ENCODE measurements at regions not wholly inside any gene's neighbourhood (a gene's known extent, or its start where the extent isn't known, plus 50 kb on each side); places are given as distances from the start of the nearest gene placed in this dataset.

DNA sequence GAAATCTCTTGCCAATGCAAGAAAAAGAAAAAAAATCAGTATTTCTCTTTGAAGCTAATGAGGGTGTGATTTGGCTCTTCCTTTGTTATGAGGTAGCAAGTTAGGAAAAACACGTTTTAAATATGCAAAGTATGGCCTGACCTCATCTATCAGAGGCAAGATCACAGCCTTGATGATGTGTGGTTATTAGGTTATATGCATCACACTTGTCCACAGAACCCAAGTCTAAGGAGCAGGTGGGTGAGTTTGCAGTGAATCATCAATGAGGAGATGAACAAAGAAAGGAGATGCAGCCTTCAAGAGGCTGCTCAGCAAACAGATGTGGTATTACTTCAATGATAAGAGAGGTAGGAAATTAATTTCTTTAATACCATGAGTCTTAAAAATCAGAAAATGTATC, 594.8 kb upstream of the CDH5 start:
- DNase-seq (ENCODE audit: insufficient read length, low spot score) (no peak), FAIRE-seq (no peak)
- no peak for TF ChIP-seq POLR2A (IDR thresholded peaks at IDR 0.05; ENCODE audit: low read depth, low read length)

DNA sequence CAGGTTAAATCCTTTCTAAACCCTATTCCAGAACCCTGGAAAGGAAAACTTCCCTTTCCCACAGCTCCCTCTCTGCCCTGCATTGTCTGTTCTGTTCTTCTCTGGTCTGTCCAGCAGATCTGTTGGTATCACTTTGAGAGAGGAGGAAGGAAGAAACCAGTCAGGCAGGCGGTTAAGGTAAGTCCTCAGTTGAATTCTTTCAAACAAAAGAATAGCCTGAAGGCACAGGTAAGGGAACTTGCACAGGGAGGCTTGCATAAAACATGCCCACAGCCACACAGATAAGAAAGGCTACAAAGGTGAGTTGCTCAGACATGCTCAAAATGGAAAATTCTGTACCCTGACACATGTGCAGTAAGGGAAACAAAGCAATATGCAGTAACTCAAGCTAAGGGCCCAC, 595.7 kb upstream of the CDH5 start:
- no peak for TF ChIP-seq POLR2A (IDR thresholded peaks at IDR 0.05; ENCODE audit: low read depth, low read length)
- no peak for DNase-seq (ENCODE audit: insufficient read length, low spot score)
- no peak for FAIRE-seq

DNA sequence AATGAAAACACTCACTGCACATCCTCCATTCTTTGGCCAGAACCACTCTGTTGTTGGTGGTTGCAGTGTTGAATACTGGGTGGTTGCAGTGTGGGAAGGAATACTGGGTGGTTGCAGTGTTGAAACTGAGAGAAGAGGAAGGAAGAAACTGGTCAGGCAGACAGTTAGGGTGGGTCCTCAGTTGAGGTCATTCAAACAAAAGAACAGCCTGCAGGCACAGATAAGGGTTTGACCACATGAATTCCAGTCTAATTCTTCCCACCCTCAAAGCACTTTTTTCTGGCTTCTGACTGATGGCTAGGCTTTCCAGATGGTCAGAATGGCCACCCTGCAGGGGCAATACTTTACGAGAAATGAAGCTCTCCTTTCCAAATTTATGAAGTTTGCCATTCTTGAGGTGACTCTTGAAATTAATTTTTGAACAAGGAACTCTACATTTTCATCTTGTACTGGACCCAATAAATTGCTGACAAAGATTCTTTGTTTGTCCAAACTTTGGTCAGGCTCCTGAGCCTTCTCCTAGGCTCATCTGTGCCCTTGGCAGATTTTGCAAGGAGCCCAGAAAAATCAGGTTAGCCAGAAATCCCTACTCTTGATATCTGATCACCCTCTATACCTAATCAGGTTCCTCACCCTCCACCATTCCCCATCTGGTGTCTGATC, 596.6 kb upstream of the CDH5 start:
- DNase-seq (ENCODE audit: insufficient read length, low spot score) = no peak
- TF ChIP-seq POLR2A (IDR thresholded peaks at IDR 0.05; ENCODE audit: low read depth, low read length) = no peak
- FAIRE-seq = no peak

DNA sequence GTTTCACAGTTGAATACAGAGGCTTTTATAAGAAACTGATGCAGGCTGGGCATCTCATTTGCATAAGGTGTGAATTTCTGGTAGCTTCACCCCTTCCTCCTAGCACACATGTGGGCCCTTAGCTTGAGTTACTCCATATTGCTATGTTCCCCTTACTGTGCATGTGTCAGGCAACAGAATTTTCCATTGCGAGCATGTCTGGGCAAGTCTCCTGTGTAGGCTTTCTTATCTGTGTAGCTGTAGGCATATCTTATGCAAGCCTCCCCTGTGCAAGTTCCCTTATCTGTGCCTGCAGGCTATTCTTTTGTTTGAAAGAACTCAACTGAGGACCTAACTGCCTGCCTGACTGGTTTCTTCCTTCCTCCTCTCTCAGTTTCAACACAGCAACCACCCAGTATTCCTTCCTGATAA, 597.4 kb upstream of the CDH5 start:
- no peak for DNase-seq (ENCODE audit: insufficient read length, low spot score)
- TF ChIP-seq POLR2A (IDR thresholded peaks at IDR 0.05; ENCODE audit: low read depth, low read length) = no peak
- FAIRE-seq = no peak

DNA sequence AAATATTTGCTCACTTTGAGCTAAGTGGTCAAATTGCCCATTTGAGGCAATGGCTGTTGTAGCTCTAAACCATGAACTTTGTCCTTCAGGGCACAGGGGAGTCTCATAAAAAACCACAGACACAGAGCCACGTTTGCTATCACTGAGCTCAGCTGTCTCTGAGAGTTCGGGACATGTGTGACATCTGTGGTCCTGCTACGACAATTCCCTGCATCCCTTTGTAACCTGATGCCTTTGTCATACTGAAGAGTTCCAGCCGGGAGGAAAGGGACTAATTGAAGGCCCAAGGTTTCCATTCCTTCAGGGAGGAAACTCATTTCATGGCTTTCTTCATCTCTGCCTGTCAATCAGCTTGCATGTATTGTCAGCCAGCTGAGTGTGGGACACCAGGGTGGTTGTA, 599.4 kb upstream of the CDH5 start:
- TF ChIP-seq POLR2A (IDR thresholded peaks at IDR 0.05; ENCODE audit: low read depth, low read length) = no peak
- no peak for DNase-seq (ENCODE audit: insufficient read length, low spot score)
- no peak for FAIRE-seq

DNA sequence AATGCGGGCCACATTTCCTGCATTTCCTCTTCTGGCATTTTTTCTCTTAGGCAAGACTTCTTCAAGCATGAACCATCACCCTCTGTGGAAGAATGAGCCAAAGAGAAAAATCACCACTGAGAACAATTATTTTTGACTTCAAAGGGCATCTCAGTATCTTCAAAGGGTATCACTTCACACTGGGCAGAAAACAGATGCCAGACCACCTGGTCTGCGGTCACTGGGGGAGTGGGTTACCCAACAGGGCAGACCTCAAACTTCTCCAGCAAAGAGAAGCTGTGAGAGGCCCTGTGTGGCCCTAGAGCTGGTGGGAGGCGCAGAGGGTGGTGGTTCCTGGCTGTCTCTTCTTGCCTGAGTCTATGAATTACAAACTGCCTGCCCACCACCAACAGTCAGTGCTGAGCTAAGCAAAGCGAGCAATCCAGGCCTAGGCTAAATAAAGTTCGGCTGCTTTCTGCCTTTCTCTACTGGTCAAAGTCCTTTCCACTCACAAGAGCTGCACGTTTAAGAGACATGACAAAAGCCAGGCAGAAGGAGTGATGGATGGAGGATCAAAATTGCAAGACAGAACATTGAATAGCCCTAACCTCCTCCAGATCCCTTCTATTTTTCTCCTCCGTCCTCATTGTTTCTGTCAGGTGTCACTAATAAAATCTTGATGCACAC, 602.7 kb upstream of the CDH5 start:
- FAIRE-seq = no peak
- DNase-seq (ENCODE audit: insufficient read length, low spot score) = no peak
- TF ChIP-seq POLR2A (IDR thresholded peaks at IDR 0.05; ENCODE audit: low read depth, low read length) = no peak

DNA sequence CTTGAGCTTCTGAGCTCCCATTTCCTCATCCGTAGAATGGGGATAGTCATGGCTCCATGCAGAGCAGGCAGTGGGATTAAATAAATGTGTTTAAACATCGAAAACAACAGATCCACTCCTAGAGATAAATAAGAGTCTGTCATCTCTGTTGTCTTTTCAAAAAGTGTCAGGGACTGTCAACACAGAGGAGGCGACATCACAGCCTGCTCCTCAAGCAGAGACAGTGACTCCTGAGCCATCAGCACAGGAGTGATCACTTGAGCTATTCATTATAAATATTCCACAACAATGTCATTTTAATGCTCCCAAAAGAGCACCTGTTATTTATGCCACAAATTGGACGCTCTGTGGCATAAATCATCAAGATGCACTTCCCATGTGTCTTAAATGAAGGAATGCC, 605.6 kb upstream of the CDH5 start:
- FAIRE-seq (no peak), DNase-seq (ENCODE audit: insufficient read length, low spot score) (no peak)
- TF ChIP-seq POLR2A (IDR thresholded peaks at IDR 0.05; ENCODE audit: low read depth, low read length) = no peak

DNA sequence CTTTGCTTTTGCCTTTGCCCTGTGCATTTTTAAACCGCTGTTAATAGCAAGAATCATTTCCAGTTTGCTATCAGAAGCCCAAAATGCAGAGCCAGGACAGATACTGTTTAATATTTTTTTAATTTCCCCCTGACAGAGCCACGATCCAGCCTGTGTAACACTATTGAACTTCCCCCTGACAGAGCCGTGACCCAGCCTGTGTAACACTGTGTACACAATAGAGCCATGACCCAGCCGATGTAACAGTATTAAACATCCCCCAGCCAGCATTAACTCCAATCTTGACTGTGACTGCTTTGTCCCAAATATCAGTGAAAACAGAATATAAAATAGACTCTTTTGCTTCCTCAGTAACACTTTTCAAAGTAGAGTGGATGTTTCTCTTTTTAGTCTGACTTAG, 607.9 kb upstream of the CDH5 start:
- FAIRE-seq (no peak), DNase-seq (ENCODE audit: insufficient read length, low spot score) (no peak)
- no peak for TF ChIP-seq POLR2A (IDR thresholded peaks at IDR 0.05; ENCODE audit: low read depth, low read length)

DNA sequence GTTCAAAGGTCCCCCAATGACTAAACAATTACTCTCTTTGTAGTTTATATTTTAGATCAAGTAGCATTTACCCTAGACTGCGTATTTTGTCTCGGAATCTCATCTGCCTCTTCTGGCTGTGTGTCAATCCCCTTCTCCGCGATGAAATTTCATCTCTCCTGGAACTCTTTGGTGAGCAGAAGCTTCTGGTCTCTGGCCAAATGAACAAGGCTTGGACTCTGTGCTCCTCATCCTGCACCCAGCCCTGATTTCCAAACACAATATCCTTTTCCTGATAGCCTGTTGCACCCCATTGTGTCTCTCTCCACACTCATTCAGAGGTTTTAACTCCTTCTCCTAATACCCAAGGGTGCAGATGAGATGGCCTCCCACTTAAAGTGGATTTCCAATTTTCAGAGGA, 609.4 kb upstream of the CDH5 start:
- TF ChIP-seq POLR2A (IDR thresholded peaks at IDR 0.05; ENCODE audit: low read depth, low read length) = no peak
- DNase-seq (ENCODE audit: insufficient read length, low spot score) = no peak
- no peak for FAIRE-seq

DNA sequence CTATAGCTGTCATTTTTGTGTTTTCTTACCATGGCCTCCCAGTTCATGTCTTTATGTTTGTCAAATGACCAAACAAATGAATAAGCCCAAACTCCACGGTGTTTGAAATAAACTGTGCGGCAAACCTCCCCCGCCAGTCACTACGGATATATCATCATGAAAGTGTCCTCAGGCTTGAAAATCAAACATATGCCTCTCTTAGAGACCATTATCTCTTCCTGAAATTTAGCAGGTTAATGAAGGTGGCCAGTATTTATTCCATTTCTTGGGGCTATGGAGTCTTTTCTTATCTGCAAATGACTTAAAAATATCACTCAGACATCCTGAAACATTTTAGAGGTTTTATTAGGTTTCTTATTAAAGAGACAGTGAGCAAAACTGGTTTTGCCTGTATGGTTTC, 610.3 kb upstream of the CDH5 start:
- FAIRE-seq = no peak
- no peak for TF ChIP-seq POLR2A (IDR thresholded peaks at IDR 0.05; ENCODE audit: low read depth, low read length)
- DNase-seq (ENCODE audit: insufficient read length, low spot score) = no peak

DNA sequence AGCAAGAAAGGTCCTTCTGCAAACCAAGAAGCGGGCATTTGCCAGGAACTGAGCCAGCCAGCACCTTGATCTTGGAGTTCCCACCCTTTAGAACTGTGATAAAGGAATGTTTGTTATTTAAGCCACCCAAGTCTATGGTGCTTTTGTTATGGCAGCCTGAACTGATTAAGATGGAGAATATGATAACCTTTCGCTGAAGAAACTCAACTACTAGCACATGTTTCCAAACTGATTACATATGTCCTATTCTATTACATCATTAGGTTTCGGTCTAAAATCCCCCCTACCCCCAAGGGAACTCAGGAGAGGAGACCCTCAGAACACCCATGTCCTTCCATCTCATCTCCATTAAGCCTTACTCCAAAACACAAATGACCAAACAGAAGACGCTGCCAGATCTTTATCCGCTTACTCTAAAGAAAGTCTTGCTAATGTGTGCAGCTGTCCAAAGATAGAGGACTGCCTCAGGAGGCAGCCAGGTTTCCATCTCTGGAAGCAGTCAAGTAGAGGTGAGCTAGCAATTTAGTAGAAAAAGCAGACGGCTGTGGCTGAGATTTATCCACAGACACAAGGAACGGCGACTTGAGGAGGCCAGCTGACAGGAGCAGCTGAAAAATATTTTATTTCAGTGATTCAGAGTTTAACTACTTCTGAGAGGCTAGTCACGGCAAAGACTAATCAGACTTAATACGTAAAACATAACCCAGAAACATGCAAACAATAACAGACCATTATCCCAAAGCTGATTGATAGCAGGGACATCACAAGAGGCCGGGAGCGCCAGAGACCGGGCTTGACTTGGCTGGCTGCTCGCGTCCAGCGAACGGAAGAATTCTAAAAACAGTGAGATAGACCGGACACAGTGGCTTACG, 611.4 kb upstream of the CDH5 start:
- TF ChIP-seq POLR2A (IDR thresholded peaks at IDR 0.05; ENCODE audit: low read depth, low read length) = no peak
- no peak for DNase-seq (ENCODE audit: insufficient read length, low spot score)

DNA sequence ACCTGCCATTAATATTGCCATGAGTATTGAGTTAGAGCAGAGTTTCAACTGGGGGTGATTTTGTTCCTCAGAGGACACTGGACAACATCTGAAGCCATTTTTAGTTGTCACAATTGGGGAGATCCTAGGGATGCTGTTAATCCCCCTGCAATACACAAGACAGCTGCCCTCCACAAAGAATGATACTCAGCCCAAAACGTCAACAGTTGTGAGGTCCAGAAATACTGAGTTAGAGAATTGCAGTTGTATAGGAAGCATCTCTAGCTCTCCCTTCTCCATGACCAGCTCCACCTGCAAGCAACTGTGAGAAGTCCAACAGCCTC, 614.0 kb upstream of the CDH5 start:
- no peak for TF ChIP-seq POLR2A (IDR thresholded peaks at IDR 0.05; ENCODE audit: low read depth, low read length)
- no peak for FAIRE-seq
- no peak for DNase-seq (ENCODE audit: insufficient read length, low spot score)

More for the DNA sequence above, 611.4 kb upstream of the CDH5 start:
- FAIRE-seq = no peak

DNA sequence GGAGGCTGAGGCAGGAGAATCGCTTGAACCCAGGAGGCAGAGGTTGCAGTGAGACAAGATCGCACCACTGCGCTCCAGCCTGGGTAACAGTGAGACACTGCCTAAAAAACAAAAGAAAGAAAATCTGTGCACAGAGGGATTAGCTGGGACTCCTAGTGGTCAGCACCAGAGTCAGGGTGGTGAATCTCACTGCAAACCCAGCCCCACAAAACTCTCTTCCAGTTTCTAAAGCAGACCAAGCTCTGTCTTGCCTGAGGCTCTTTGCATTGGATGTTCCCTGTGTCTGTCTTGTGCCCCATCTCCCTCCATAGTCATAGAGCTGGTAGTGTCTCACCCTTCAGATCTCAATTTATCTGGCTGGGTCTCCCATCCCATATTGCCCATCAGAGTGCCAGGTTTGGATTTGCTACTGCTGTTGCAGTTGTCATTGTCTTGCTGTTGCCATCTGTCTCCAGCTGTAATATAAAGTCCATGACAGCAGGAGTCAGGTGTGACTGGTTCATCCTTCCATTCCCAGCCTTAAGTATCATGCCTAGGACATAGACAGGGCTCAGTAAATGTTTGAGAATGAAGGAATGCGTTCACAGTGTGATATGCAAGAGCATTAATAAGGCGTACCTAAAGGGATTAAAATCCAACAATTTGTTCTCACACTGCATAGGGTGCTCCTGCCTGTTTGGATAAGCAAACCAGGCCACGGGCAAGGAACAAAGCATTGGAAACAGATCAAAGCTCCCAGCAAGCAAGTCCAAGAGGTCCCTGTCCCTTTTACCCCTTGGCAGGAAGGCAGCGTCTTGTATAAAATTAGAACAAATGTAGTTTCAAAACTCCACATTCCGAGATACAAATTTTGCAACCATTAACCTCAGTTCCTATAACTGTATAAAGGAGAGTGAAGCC, 614.6 kb upstream of the CDH5 start:
- FAIRE-seq = no peak
- no peak for TF ChIP-seq POLR2A (IDR thresholded peaks at IDR 0.05; ENCODE audit: low read depth, low read length)
- no peak for DNase-seq (ENCODE audit: insufficient read length, low spot score)

DNA sequence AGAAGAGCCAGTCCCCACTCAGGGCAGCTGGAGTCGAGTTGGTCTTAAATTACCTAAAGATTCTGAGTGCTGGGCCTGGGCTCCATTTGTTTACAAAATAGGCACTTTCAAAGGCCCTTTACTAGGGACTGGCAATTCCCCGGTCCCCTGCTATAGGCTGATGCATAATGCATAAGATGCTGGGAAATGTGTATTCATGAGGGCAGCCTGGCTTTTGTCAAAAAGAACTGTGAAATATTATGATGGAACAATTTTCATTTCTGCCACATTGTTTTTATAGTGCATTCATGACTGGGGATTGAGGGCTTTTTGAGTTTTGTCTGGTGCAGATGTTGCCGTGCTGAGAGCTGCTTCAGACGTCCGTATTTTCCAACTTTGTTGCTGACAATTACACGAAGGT, 617.0 kb upstream of the CDH5 start:
- no peak for FAIRE-seq
- TF ChIP-seq POLR2A (IDR thresholded peaks at IDR 0.05; ENCODE audit: low read depth, low read length) = no peak
- DNase-seq (ENCODE audit: insufficient read length, low spot score) = no peak

Measured in H54 (cell line).